ENCODE measurements at regions not wholly inside any gene's neighbourhood (a gene's known extent, or its start where the extent isn't known, plus 50 kb on each side); places are given as distances from the start of the nearest gene placed in this dataset.

DNA sequence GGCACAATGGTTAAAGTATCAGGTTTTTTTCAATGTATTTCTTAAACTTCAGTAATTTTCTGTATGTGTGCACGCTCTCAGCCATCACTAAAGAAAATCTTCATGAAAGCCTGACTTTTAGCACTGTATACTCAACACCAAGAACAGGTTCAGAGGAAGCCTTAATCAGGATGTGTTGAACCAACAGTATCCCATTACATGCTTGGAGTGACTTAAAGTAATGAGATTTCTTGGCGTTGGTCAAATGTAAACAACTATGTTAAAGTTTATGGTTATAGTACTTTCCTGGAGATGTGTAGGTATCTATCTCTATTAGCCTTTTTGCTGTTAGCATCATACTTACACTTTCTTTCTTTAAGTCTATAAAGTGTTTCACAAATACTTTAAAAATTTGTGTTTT lies 335.0 kb downstream of the CCER1 start:
- 76% methylated on average over 2 of the region's 2 CpGs for WGBS
- Histone ChIP-seq H3K27ac (ENCODE audit: low read depth in 1 of 2, low read length in 2 of 2) (no peak overlapping the region), H3K9me3 (ENCODE audit: control insufficient read depth in 4 of 4, low read length in 3 of 4) (no peaks in the 10 kb centered on the region), H3K4me1 (ENCODE audit: control insufficient read depth in 4 of 4, insufficient read depth in 4 of 4, low read length in 3 of 4) (no peaks in the 10 kb centered on the region), H3K27me3 (ENCODE audit: control insufficient read depth in 4 of 4, insufficient read depth in 4 of 4, low read length in 3 of 4) (no peaks in the 10 kb centered on the region), H3K9ac (ENCODE audit: low read depth in 1 of 2, low read length in 2 of 2) (no peak overlapping the region), H3K36me3 (ENCODE audit: control insufficient read depth in 4 of 4, insufficient read depth in 3 of 4, low read depth in 1 of 4, low read length in 3 of 4) (no peaks in the 10 kb centered on the region), H3K4me3 (ENCODE audit: low read depth in 1 of 3, low read length in 3 of 3) (no peak overlapping the region)
- TF ChIP-seq ATF3 (IDR thresholded peaks at IDR 0.05), result no peak
- no peak for TF ChIP-seq HNF4G (IDR thresholded peaks at IDR 0.05)
- TF ChIP-seq, protein P1, sequence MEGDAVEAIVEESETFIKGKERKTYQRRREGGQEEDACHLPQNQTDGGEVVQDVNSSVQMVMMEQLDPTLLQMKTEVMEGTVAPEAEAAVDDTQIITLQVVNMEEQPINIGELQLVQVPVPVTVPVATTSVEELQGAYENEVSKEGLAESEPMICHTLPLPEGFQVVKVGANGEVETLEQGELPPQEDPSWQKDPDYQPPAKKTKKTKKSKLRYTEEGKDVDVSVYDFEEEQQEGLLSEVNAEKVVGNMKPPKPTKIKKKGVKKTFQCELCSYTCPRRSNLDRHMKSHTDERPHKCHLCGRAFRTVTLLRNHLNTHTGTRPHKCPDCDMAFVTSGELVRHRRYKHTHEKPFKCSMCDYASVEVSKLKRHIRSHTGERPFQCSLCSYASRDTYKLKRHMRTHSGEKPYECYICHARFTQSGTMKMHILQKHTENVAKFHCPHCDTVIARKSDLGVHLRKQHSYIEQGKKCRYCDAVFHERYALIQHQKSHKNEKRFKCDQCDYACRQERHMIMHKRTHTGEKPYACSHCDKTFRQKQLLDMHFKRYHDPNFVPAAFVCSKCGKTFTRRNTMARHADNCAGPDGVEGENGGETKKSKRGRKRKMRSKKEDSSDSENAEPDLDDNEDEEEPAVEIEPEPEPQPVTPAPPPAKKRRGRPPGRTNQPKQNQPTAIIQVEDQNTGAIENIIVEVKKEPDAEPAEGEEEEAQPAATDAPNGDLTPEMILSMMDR (IDR thresholded peaks at IDR 0.05; ENCODE audit: low read depth, low read length, missing input control), result no peak
- no peak for TF ChIP-seq SP1 (IDR thresholded peaks at IDR 0.05)
- no peak for TF ChIP-seq YY1 (IDR thresholded peaks at IDR 0.05)
- no peak for TF ChIP-seq RXRA (IDR thresholded peaks at IDR 0.05)
- no peak for TF ChIP-seq HNF4A (conservative IDR thresholded peaks at IDR 0.05)
- TF ChIP-seq JUND (IDR thresholded peaks at IDR 0.05), result no peak
- TF ChIP-seq NR2F2 (IDR thresholded peaks at IDR 0.05), result no peak
- no peak for TF ChIP-seq REST (IDR thresholded peaks at IDR 0.05)
- TF ChIP-seq EGR1 (IDR thresholded peaks at IDR 0.05; ENCODE audit: low read depth in 2 of 2), result no peak
- TF ChIP-seq, protein P2, sequence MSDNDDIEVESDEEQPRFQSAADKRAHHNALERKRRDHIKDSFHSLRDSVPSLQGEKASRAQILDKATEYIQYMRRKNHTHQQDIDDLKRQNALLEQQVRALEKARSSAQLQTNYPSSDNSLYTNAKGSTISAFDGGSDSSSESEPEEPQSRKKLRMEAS (IDR thresholded peaks at IDR 0.05), result no peak
- TF ChIP-seq ZBTB33 (IDR thresholded peaks at IDR 0.05), result no peak
- TF ChIP-seq FOXA1 (IDR thresholded peaks at IDR 0.05), result no peak
- no peak for TF ChIP-seq TAF1 (conservative IDR thresholded peaks at IDR 0.05)
- no peak for DNase-seq (ENCODE audit: low spot score)

DNA sequence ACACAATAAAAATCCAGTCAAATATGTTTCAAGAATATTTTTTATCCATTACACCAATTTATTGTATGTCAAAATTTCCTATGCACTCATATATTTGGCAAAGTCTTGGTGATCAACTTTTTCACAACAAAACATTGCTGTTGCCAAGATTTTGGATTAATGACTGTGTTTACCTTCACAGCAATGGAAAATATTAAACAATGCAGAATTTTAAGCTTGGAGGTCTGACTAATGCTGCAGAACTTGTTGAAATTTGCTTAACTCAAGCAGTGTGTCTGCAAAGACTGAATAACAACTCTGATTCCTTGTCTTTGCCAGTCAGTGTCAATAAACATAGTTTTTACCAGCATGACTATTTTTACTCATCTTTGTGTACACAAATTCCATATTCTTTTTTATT lies 336.4 kb downstream of the CCER1 start:
- no peak overlapping the region for H3K27ac ChIP-seq (ENCODE audit: low read depth in 1 of 2, low read length in 2 of 2)
- no peak overlapping the region for H3K4me3 ChIP-seq (ENCODE audit: low read depth in 1 of 3, low read length in 3 of 3)
- H3K4me1 ChIP-seq (ENCODE audit: control insufficient read depth in 4 of 4, insufficient read depth in 4 of 4, low read length in 3 of 4), result no peaks in the 10 kb centered on the region
- no peak for DNase-seq (ENCODE audit: low spot score)
- no peaks in the 10 kb centered on the region for H3K36me3 ChIP-seq (ENCODE audit: control insufficient read depth in 4 of 4, insufficient read depth in 3 of 4, low read depth in 1 of 4, low read length in 3 of 4)
- no peaks in the 10 kb centered on the region for H3K9me3 ChIP-seq (ENCODE audit: control insufficient read depth in 4 of 4, low read length in 3 of 4)
- H3K27me3 ChIP-seq (ENCODE audit: control insufficient read depth in 4 of 4, insufficient read depth in 4 of 4, low read length in 3 of 4), result no peaks in the 10 kb centered on the region
- H3K9ac ChIP-seq (ENCODE audit: low read depth in 1 of 2, low read length in 2 of 2), result no peak overlapping the region
- TF ChIP-seq ATF3 (IDR thresholded peaks at IDR 0.05) (no peak), GABPA (IDR thresholded peaks at IDR 0.05 in 1 of 2, conservative IDR thresholded peaks at IDR 0.05 in 1 of 2) (no peak), FOXA2 (IDR thresholded peaks at IDR 0.05) (no peak), HNF4A (conservative IDR thresholded peaks at IDR 0.05) (no peak), SP1 (IDR thresholded peaks at IDR 0.05) (no peak), TAF1 (conservative IDR thresholded peaks at IDR 0.05) (no peak), RXRA (IDR thresholded peaks at IDR 0.05) (no peak), JUND (IDR thresholded peaks at IDR 0.05) (no peak), FOXA1 (IDR thresholded peaks at IDR 0.05) (no peak), ZBTB33 (IDR thresholded peaks at IDR 0.05) (no peak), RAD21 (IDR thresholded peaks at IDR 0.05) (no peak), HNF4G (IDR thresholded peaks at IDR 0.05) (no peak)
- TF ChIP-seq, protein P1 (IDR thresholded peaks at IDR 0.05; ENCODE audit: low read depth, low read length, missing input control), result no peak
- TF ChIP-seq, protein P2 (IDR thresholded peaks at IDR 0.05), result no peak
